HG03039 (cell line): ENCODE measurements at regions not wholly inside any gene's neighbourhood (a gene's known extent, or its start where the extent isn't known, plus 50 kb on each side); places are given as distances from the start of the nearest gene placed in this dataset.

ENCODE experiments used
- ATAC-seq: cut with Tn5 transposase; IDR thresholded peaks from one replicate; pipeline ENCODE4 v1.9.1; 2021; ENCODE audit warnings: mild to moderate bottlenecking, moderate library complexity; ENCODE audit not compliant: unreplicated experiment

DNA sequence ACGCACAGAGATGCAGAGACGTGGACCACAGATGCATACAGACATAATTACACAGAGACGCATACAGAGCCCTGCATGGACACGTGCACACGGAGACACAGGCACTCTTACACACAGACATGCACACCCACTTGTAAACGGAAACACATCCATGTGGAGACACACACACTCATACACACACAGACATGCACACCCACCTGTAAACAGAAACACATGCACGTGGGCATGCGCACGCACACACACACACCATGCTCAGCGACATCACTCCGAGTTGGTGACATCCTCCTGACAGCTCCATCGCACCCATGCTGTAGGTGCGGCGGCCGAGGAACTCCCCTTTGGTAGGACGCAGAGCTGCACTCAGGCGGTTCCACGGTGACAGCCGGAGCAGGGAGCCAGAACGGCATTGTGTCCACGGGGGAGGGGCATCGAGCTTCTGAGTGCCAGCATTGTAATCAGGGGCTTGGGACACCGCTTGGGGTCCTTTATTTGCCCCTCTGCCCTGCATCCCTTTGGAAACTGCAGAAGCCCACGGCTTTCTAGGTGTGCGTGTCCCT, 233.5 kb downstream of the RBFOX3 start:
- no peak for ATAC-seq

DNA sequence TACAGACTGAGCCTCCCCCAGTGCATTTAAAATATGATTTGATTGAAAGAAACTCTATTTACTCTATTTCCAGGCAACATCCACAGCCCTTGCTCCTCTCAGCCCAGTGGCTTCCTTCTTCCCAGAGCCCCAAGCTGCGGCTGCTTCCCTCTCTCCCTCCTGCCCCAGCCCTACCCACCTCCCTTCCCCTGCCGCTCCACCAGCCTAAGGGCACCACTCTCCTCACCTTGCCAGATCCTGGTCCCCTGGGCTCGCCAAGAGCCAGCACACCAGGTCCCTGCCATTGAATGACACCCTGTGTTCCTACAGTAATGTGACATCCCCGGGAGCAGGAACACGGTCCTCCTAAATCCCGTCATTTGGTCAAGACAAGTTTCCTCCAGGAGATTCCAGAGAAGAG, 236.0 kb downstream of the RBFOX3 start:
- no peak for ATAC-seq

DNA sequence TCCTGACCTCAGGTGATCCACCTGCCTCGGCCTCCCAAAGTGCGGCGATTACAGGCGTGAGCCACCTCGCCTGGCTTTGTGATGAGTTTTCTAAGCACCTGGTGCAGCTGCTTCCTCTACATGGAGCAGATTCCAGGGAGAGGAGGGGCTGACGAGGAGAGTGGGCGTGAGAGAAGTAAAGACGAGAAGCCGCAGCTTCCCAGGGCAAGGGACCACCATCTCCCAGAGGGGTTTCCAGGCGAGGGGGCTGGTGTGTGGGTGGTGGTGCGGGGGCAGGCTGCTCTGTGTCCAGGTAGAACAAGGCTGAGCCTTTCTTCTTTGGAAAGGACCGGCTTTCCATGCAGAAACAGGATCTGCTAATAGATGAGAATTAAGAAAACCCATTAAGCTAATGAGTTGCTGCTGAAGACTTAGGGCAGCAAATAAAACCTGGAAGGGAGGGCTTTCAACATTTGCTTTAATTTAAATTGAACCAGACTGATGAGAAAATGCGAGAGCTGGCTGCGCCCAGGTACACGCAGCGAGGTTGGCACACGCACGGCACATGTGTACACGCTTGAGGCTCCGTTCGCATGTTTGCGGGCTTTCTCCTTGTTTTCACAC, 236.7 kb downstream of the RBFOX3 start:
- ATAC-seq: no peak

DNA sequence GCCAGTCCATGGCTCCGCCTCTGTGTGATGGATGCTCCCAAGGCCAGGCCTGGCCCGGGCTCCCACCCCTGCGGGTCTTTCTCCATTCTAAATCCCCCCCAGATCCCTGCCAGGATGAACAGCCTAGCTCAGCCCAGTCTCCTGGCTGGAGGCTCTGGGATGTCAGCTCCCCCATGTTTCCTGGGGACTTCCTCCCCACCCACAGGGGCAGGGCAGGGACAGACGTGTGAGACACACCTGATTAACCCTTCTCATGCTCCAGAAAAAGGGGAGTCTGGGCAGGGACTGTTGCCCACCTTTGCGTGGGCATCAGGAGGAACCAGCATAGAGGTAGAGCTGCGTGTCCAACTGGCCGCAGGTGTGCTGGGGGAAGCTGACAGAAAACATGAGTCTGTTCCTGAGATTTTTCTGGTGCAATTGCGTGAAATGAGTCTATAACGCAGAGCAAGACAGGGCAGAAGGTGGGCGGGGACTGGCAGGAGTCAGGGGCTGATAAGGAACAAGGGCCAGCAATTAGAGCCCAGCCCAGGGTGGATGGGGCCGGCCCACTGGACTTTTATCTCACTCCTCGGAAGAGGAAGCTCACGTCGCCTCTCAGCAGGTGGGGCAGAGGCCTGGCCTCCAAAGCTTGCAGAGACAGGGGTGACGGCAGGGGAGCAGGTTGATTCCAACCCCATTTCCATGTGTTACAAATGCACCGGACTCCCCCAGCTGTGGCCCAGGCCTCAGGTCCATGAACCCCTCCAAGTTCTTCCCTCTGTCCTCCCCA, 238.2 kb downstream of the RBFOX3 start:
- ATAC-seq: no peak

DNA sequence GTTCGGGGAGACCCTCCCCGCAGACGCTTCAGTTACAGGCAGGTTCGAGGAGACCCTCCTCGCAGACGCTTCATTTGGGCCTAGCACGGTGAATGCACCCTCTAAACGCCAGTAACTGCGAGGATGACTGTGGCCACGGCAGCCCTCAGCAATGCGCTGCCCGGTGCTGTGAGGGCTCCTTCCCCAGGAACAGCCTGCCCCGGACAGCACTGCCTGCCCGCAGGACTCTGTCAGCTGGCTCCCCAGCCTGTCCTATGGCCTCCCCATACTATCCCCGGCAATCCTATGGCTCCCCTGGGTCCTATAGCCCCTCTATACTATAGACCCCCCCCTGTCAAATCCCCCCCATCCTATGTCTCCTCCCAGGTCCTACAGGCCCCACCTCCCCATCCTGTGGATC, 238.9 kb downstream of the RBFOX3 start:
- ATAC-seq: no peak

DNA sequence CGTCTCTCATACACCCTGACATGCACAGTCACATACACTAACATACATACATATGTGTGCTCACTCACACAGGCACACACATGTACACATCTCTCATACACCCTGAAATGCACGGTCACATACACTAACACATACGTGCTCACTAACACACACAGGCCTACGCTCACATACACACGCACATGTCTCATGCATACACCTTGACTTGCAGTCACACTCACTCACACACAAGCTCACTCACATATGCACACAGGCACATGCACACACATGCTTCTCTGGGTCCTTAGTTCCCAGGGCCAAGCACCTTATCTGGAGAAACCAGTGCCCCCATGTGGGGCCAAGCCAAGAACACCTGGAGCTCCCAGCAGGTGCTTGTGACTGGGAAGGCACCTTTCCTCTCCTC, 240.3 kb downstream of the RBFOX3 start:
- ATAC-seq: no peak

DNA sequence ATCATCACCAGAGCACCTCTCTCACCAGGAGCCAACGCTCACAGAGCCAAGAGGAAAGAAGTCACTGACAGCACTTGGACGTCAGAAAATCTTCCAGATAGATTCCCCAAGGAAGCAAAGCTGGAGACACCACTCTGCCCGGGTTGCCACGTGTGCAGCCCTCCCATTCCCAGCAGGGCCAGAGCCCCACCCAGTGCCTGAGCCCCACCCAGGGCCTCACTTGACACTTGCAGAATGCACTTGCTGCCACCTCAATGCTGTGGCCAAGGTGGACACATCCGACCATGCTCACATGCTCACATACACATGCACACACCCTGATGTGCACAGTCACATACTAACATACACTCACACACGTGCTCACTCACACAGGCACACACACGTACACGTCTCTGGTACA, 240.7 kb downstream of the RBFOX3 start:
- no peak for ATAC-seq

DNA sequence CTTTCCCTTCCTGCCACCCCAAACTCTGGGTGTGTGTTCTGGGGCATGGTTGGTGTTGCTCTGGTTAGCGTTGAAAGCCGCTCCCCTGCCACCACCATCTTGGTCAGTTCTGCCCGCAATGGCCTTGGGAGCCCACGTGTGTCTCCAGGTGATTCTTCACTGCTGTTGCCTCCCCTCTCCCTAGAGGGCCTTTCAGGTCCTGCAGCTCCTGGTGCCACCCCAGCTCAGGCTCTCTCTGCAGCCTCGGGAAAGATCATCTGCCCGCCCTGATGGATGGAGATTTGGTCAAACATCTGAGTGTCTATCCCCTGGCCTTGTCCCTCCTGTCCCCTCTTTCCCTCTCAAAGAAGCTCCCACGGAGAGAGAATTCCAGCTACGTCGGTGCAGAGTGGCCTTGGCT, 241.3 kb downstream of the RBFOX3 start:
- no peak for ATAC-seq

DNA sequence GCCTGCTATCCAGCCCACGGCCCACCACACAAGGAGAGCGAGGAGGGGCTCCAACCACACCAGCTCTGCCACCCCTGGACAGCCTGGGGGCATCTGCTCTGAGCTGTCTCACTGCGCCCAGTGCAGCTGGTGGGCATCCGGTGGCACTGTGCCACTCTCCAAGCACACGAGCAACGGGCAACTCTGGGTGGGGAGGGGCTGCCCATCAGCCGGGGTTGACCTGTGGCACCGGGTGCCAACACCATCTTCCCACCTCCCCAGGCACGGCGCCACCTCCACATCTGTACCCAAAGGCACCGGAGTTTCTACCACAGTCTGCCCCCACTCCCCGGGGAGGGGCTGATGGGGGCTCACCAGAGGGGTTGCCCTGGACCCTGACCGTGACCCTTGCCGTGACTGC, 241.8 kb downstream of the RBFOX3 start:
- ATAC-seq: no peak

DNA sequence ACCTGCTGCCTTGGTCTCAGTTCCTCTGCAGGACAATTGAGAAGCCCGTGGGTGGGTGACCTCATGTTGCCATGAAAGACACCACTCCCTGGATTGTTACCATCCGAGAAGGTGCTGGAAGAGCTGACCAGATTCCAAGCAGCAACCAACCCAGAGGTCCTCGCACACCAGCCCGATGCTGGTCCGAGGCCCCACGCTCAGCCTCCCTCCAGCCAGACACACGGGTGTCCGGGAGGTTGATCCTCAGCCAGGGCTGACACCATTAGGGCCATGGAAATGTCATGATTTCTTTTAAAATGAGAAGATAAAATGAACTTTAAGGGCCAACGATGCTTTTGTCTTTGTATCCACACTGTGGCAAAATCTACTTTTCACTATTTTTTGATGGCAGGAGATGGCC, 242.3 kb downstream of the RBFOX3 start:
- no peak for ATAC-seq

DNA sequence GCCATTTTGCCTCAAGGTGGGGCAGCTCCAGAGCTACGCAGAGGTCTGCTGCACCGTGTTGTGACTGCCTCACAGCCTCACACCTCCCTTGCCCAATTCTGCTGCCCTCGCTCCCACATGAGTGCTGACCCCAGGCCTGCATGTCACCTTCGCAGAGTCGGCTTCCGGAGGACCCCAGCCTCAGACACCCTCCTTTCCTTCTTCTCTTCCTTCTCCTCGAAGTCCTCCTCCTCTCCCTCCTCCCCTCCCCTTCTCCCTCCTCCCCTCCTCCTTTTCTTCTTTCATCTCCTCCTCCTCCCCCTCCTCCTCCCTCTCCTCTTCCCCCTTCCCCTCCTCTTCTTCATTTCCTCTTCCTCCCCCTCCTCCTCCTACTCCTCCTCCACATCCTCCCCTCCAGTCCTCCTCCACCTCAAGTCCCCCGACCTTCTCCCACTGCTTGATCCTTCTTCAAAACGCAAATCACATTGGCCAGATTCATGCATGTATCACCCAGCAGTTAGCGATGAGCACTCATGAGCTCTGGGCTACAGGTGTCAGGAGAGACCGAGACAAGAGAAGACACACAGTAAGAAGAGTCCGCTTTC, 243.8 kb downstream of the RBFOX3 start:
- ATAC-seq: no peak

DNA sequence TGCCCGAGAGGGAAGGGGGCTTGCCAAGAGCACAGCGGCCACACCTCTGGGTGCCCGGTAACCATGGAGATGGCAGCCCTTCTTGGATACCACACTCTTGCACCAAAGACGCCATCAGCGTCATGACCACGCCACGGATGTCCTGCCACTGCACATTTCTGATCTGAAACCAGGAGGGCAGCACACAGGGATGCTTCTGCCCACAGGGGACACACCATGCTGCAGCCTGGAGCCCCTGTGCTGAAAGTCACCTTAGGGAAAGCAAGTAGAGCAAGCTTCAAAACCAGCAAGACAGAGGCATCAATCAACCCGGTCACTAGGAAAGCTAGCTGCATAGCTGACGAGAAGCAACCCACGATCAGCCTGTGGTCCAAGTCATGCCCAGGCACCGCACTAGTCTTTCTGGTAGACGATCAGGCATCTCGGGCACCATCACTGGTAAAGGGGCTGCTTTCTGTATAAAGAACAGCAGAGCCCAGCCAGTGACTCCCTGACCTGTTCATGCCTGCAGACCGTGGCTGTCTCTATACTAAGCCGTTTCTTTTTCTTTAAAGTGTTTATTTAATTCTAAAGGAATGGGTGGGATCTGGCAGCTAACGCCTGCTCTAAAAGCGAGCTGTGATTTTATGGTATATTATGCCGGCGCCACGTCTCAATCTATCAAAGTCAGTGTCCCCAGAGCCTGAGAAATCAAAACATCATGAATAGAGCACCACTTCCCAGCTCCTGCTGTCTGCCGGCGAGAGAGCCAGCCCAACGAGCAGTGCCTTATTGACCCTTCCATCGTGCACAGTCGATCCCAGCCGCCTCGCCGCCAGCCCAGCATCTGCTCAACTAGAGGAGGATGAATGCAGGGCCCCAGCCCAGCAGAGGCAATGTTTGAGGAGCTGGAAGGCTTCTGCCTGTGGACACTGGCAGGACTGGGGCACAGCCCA, 244.7 kb downstream of the RBFOX3 start:
- ATAC-seq: no peak

DNA sequence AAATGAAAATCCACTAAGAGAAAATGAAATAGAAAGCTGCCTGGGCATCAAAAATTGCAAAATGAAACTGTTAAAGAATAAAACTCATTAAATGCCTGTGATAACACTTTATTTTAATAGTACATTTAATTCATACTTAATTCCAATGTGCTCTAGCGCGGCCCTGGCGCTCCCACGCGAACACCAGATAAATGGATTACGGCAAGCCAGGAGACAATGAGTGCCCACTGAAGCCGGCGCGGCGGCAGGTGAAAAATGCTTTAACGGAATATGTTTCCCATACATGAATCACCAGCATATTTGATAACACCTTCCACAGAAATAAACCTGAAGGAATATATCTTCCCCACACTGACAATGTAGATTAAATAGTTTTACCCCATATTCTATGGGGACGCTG, 245.5 kb downstream of the RBFOX3 start:
- no peak for ATAC-seq

DNA sequence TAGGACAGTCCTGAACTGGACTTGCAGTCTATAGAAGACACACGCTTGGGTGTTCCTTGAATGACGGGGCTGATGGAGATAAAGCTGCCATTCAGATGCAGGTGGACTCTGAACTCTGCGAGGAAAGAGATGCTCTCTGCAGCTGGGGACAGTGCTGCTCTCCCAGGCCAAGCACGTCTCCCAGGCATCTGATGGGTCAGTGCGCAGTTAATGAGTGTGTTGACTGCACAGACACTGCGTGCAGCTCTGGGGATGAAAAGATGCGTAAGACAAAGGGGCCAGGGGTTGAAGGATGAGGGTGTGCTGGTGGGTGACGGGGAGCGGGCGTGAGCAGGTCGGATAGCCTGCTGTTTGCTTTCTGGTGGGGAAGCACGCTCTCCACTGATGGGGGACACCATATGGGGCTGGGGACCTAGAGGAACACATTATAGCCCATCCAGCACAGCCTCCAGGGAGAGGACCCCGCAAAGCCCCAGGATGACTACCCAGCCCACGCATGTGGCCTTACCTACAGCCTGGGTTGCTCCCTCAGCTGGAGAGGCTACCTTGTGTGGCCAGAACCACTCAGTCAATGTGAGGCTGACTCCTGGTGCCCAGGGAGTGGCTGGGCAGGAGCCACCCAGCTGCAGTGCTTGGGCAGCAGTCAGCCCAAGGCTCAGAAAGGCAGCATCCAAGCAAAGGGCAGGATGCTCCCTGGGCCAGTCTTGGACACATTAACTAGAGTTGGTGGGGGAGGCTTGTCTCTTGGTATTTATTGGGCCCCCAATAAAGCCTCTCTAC, 246.3 kb downstream of the RBFOX3 start:
- no peak for ATAC-seq

DNA sequence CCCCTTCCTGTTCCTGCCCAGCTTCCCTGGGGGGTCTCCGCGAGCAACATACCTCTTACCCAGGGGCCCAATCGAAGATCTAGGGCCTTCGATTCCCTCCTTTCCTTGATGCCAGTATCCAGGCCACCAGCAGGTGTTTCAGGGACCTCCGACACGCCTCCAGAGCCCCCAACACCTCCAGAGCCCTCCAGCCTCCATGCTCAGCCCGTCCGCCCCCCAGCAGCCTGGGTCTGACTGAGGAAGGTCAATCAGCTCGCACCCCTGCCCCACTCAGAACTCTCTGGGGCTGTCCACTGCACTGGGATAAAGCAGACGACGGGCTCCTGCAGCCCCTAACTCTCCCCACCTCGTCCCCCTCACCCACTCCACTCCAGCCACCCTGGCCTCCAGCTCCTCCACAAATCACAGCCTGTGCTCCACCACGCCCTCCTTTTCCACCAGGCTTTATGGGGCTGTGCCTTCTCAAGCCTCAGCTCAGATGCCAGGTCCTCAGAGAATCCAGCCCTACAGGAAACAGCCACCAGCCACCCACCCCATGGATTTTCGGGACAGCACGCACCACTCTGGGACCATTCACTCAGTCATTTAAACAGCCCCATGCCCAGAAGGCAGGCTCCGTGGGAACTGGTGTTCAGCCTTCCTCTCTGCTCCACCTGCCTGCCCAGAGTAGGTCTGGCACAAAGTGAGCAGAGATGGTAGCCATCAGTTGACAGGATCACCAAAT, 247.1 kb downstream of the RBFOX3 start:
- no peak for ATAC-seq

DNA sequence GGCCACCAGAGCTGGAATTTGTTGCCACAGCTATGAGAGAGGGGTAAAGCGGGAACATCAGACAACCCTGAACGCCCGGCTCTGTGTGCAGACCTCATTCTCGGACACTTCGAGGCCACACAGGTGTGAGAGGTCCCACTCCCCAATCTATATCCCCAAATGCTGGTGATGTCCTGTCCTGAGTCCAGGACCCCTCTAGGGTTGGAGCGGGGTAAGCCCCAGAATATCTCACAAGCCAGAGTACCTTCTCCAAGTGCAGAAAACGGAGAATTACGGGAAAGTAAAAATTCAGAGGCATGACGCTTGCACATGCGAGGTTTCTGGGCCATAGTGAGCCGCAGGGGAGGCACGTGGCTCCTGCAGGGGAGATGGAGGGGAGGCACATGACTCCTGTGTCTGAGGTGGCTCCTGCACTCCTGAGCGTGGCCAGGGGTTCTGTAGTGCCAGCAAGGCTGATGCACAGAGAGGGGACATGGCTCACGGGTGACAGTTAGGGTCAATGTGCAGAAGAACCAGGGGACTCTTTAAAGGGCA, 248.0 kb downstream of the RBFOX3 start:
- no peak for ATAC-seq

DNA sequence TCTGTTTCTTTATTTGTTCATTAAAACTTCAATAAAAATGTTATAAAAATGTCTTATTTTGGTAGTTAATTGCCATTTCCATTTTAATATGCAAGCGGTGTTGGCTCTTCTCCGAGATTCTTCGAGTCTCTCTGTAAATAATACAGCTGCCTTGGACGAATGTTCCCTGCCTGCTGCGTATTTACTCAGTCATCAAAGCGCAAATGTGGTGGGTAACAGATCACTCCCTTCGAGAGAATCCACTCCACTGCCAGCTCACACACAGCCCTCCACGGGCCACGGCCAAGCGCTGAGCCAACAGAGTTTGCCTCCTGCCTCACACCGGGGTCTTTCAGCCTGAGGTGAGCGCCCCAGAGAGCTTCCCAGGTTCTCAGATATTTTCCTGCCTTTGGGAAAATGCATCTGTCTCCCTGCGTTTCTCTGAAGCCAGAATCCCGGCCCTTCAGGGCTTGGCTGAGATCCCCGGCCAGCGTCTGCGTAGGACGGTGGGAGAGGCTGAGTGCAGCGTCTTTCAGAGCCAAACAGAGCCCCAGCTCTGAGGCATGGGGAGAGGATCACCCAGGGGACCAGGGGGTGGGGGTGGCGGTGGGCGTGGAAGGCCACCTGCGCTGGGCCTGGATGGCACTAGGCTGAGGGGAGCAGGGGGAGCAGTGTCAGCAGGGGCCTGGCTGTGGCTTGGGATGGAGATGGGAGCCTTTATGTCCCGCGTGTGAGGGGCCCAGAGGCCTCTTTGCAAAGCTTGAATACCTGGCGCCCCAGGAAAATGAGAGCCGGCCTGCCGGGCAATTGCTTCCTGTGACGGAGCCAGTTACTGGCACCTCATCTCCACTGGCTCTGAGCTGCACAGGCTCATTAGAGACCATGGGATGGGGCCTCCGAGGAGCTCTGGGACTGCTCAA, 248.7 kb downstream of the RBFOX3 start:
- no peak for ATAC-seq

DNA sequence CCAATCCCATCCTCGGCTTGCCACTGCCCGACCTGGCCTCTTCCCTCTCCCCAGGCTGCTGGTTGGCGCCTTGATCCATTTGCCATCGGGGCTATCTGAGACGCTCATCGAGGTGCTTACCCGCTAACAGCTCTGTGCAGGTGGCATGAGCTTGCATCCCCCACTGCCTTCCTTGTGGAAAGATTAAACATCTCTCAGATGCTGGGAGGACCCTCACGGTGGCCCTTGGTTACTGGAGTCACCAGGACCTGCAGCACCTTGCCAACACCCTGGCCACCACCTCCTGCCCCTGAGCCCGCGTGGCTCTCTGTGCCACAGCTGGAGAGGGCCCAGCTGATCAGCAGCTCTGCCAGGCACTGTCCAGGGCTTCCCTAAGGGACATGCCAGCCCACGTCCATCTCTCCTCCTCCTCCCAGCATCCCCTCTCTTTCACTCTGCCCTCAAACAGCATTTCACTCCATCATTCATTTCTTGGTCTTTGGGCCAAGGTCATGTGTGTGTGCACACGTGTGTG, 249.6 kb downstream of the RBFOX3 start:
- ATAC-seq: no peak
